ENCODE measurements at regions not wholly inside any gene's neighbourhood (a gene's known extent, or its start where the extent isn't known, plus 50 kb on each side); places are given as distances from the start of the nearest gene placed in this dataset.

GRCh38 chr16:86411897-86412296, 98.4 kb upstream of the FOXF1 start:
- no peak for TF ChIP-seq POLR2AphosphoS5 (IDR thresholded peaks at IDR 0.05; ENCODE audit: low read depth, low read length)
- TF ChIP-seq POLR2A (IDR thresholded peaks at IDR 0.05; ENCODE audit: low read depth, low read length), result no peak
